ENCODE measurements at regions not wholly inside any gene's neighbourhood (a gene's known extent, or its start where the extent isn't known, plus 50 kb on each side); places are given as distances from the start of the nearest gene placed in this dataset.

DNA sequence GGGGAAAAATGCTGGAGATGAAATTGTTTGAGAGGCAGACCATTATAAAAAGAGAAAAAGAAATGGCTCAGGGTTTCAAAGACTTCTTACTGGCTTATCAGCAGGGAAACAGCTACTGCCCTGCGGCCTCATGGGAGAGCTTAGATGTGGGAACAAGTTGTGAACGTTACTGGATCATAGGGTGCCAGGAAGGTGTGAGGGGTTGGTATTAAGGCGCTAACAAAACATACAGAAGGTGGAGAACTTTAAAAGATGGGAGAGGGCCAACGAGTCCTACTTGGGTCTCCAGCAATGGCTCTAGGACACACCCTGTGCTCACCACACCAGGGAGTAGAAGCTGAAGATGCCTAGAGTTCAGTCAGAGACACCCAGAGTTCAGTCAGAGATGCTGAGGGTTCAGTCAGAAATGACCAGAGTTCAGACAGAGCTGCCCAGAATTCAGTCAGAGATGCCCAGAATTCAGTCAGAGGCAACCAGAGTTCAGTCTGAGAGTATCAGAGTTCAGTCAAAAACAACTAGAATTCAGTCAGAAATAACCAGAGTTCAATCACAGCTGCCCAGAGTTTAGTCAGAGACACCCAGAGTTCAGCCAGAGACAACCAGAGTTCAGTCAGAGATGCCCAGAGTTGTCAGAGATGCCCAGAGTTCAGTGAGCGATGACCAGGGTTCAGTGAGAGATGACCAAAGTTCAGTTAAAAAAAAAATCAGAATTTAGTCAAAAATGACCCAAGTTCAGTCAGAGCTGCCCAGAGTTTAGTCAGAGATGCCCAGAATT is 1103.6 kb downstream of the BCL11B start:
- TF ChIP-seq, protein P1, sequence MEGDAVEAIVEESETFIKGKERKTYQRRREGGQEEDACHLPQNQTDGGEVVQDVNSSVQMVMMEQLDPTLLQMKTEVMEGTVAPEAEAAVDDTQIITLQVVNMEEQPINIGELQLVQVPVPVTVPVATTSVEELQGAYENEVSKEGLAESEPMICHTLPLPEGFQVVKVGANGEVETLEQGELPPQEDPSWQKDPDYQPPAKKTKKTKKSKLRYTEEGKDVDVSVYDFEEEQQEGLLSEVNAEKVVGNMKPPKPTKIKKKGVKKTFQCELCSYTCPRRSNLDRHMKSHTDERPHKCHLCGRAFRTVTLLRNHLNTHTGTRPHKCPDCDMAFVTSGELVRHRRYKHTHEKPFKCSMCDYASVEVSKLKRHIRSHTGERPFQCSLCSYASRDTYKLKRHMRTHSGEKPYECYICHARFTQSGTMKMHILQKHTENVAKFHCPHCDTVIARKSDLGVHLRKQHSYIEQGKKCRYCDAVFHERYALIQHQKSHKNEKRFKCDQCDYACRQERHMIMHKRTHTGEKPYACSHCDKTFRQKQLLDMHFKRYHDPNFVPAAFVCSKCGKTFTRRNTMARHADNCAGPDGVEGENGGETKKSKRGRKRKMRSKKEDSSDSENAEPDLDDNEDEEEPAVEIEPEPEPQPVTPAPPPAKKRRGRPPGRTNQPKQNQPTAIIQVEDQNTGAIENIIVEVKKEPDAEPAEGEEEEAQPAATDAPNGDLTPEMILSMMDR (IDR thresholded peaks at IDR 0.05; ENCODE audit: insufficient read depth, missing control alignments), result no peak
- DNase-seq (ENCODE audit: insufficient read length, low spot score) (no peak), FAIRE-seq (no peak)

DNA sequence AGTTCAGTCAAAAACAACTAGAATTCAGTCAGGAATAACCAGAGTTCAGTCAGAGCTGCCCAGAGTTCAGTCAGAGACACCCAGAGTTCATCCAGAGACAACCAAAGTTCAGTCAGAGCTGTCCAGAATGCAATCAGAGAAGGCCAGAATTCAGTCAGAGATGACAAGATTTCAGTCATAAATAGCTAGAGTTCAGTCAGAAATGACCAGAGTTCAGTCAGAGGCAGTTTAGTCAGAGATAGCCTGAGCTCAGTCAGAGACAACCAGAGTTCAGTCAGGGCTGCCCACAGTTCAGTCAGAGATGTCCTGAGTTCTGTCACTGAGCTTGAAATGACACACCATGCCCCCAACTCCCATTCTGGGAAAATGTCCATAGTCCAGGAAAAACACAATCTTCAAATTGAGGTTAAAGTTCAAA is 1102.8 kb downstream of the BCL11B start:
- no peak for FAIRE-seq
- TF ChIP-seq, protein P1 (IDR thresholded peaks at IDR 0.05; ENCODE audit: insufficient read depth, missing control alignments), result no peak
- no peak for DNase-seq (ENCODE audit: insufficient read length, low spot score)

DNA sequence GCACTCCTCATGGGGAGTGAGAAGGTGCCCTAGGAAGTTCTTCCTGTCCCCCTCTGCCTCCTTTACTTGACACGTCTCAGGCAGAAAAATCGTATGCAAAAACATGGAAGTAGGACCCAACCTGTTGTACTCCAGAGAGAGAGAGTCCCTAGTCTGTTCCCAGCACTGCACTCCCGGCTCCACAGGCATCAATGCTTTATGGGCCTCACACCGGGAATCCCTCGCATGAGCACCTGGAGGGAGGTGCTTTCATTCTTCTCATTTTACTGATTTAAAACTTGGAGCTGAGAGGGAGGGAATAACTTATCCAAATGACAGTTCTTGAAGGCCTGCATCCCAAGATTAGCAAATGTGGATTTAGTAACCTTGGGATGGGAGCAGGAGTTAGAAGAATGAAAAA is 1101.4 kb downstream of the BCL11B start:
- DNase-seq (ENCODE audit: insufficient read length, low spot score), result no peak
- TF ChIP-seq, protein P1 (IDR thresholded peaks at IDR 0.05; ENCODE audit: insufficient read depth, missing control alignments), result no peak
- no peak for FAIRE-seq

DNA sequence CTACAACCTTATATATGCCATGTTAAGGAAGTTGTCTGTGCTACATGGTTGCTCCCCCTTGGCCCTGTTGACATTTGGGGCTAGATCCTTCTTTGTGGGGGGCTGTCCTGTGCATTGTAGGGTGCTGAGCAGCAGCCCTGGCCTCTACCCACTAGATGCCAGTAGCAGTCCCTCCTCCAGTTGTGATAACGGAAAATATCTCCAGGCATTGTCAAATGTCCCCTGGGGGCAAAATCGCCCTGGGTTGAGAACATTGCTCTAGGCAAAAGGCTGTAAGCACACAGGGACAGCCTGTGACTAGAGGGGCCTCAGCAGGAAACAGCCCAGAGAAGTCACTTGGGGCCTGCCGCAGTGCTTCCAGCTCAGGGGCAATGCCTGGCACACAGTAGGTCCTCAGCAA is 1100.3 kb downstream of the BCL11B start:
- no peak for FAIRE-seq
- TF ChIP-seq, protein P1 (IDR thresholded peaks at IDR 0.05; ENCODE audit: insufficient read depth, missing control alignments), result no peak
- DNase-seq (ENCODE audit: insufficient read length, low spot score), result no peak

DNA sequence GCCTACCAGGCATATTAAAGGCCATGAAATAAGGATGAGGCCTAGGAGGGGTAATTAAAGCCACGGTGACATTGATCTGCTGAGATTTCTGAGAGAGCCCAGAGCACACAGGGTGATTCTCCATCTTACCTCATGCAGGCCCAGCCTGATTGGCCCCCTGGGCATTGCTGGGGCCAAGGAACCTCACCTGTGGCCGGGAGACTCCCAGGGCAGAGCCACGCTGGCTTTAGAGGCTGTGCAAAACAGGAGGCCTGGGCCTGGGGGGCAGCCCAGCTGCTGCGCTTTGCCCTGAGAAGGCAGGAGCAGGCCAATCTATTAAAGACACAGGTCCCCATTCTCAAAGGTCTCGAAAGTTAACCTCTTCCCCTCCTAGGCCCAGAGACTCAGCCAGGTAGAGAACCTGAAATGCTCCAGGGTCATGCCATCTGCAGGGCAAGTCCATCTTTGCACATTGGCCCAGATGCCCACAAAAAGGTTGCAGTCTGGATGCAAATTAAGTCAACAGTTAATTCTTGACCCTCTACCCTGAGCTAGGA is 1099.7 kb downstream of the BCL11B start:
- FAIRE-seq, result no peak
- TF ChIP-seq, protein P1 (IDR thresholded peaks at IDR 0.05; ENCODE audit: insufficient read depth, missing control alignments), result no peak
- no peak for DNase-seq (ENCODE audit: insufficient read length, low spot score)

DNA sequence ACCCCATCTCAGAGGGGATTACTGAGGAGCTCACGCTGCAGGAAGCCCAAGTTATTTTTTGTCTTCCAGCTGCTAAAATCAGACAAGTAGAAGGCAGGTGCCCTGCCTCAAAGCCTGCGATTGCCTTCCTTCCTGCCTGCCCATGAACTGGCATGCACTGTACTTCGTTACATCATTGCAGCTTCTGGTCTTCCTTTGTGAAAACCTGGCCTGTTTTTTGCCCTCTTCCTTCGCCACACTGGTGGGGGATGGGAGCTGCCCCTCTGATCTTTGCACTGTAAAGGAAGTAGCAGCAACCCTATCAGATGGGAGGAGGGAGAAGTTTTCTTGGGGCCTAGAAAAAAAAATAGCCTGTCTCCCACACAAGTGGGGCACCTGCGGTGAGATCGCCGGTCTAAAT is 1098.7 kb downstream of the BCL11B start:
- FAIRE-seq (no peak), DNase-seq (ENCODE audit: insufficient read length, low spot score) (no peak)
- TF ChIP-seq, protein P1 (IDR thresholded peaks at IDR 0.05; ENCODE audit: insufficient read depth, missing control alignments), result no peak

DNA sequence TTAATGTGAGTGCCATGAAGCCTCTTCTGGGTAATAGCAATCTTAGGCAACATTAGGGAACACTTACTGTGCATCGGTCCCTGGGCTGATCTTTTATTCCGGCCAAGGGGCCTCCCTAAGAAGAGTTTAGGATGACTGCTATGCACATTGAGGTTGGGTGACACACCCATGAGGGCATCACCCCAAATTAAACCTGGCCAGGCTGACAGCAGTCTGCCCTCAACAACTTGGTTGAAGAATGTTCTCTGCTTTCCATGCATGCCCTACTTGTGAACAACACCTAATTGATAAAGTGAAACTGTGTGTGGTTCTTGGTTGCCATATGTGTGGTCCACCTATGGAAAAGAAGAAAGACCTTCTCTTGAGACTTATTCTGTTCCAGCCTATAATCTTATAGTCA is 1098.0 kb downstream of the BCL11B start:
- FAIRE-seq (no peak), DNase-seq (ENCODE audit: insufficient read length, low spot score) (no peak)
- TF ChIP-seq, protein P1 (IDR thresholded peaks at IDR 0.05; ENCODE audit: insufficient read depth, missing control alignments), result no peak
